ENCODE measurements at regions not wholly inside any gene's neighbourhood (a gene's known extent, or its start where the extent isn't known, plus 50 kb on each side); places are given as distances from the start of the nearest gene placed in this dataset.

GRCh38 chr1:244919320-244920282, 55.3 kb upstream of the HNRNPU start:
- Histone ChIP-seq H3K9me3 (ENCODE audit: severe bottlenecking) (no peaks in the 10 kb centered on the region), H3K27ac (ENCODE audit: poor library complexity, severe bottlenecking) (no peak overlapping the region), H3K27me3 (ENCODE audit: insufficient read depth, poor library complexity, severe bottlenecking) (peaks cover 3% of the 10 kb centered on the region), H3K36me3 (ENCODE audit: low read depth) (no peaks in the 10 kb centered on the region), H3K4me3 (ENCODE audit: severe bottlenecking) (no peak overlapping the region), H3K4me1 (ENCODE audit: insufficient read depth, poor library complexity, severe bottlenecking) (no peaks in the 10 kb centered on the region)
- ATAC-seq (ENCODE audit: low read depth) = no peak
- no peak for DNase-seq (ENCODE audit: low spot score)
- TF ChIP-seq, protein P1, sequence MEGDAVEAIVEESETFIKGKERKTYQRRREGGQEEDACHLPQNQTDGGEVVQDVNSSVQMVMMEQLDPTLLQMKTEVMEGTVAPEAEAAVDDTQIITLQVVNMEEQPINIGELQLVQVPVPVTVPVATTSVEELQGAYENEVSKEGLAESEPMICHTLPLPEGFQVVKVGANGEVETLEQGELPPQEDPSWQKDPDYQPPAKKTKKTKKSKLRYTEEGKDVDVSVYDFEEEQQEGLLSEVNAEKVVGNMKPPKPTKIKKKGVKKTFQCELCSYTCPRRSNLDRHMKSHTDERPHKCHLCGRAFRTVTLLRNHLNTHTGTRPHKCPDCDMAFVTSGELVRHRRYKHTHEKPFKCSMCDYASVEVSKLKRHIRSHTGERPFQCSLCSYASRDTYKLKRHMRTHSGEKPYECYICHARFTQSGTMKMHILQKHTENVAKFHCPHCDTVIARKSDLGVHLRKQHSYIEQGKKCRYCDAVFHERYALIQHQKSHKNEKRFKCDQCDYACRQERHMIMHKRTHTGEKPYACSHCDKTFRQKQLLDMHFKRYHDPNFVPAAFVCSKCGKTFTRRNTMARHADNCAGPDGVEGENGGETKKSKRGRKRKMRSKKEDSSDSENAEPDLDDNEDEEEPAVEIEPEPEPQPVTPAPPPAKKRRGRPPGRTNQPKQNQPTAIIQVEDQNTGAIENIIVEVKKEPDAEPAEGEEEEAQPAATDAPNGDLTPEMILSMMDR (IDR thresholded peaks at IDR 0.05; ENCODE audit: poor library complexity, severe bottlenecking) = no peak

DNA sequence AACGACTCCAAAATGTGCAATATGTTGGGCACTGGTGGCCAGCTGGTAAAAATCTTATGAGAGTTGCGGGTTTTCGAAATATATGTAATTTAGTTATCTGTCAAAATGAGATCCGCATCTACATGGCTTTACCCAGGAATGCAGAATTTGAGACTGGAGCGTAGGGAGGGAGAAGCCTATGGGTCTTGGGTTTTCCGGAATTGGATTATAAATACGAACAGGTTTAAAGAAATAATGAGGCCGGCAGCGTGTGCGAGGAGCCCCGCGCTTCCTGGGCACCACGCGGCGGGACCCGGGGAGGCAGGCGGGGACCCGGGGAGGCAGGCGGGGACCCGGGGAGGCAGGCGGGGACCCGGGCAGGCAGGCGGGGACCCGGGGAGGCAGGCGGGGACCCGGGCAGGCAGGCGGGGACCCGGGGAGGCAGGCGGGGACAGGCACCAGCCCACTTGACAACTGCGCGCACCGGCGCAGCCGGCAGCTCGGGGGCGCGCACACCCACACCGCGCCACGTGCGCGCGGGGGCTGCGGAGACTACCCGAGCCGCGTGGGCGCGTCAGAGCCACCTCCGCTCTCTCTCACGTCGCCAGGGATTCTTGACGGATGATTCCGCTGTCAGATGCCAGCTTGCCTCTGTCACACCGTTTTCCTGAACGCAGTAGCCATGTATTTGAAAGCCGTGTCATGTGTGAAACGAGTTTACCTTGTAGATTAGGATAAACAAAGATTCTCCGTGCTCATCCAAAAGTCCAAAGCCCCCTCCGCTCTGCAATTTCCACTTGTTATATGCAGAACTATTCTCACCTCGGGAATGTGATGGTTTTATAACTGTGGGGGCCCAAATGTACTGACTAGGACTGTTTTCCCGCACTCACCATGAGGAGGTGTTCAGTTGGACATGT, 54.3 kb upstream of the HNRNPU start:
- no peaks in the 10 kb centered on the region for H3K9me3 ChIP-seq (ENCODE audit: severe bottlenecking)
- H3K4me3 ChIP-seq (ENCODE audit: severe bottlenecking) = peak overlapping the region; percentile 26
- peak; percentile 40; the same call in 2 of the 3 replicates for ATAC-seq (ENCODE audit: low read depth)
- no peaks in the 10 kb centered on the region for H3K4me1 ChIP-seq (ENCODE audit: insufficient read depth, poor library complexity, severe bottlenecking)
- no peak for DNase-seq (ENCODE audit: low spot score)
- TF ChIP-seq, protein P1 (IDR thresholded peaks at IDR 0.05; ENCODE audit: poor library complexity, severe bottlenecking) = no peak
- no peaks in the 10 kb centered on the region for H3K36me3 ChIP-seq (ENCODE audit: low read depth)
- peaks cover 3% of the 10 kb centered on the region for H3K27me3 ChIP-seq (ENCODE audit: insufficient read depth, poor library complexity, severe bottlenecking)
- H3K27ac ChIP-seq (ENCODE audit: poor library complexity, severe bottlenecking) = no peak overlapping the region

DNA sequence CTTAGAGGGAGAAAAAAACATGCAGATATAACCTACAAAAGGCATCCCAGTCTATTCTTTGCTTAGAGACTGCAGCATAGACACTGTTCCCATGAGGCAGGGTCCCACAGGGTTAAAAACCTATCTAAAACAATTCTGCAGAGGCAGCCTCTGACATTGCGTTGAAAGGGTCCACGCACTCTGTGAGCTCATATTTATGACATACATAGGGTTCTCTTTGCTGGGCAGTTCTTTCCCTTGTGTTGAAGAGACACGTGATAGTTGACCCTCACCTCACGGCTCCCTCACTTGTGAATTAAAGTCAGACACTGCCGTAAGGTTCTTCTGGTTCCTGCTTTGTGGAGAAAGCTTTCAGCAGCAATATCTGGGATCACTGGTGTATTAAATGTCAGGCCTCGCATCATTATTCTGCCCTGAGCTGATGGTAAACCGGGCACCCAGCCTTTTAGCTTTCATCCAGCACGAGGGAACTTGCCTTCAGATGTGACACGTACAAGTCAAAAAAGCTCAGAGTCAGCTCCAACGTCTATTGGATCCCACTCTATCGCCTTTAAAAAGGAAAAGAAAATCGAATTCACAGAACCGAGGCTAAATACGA, 52.8 kb upstream of the HNRNPU start:
- TF ChIP-seq, protein P1 (IDR thresholded peaks at IDR 0.05; ENCODE audit: poor library complexity, severe bottlenecking) = no peak
- Histone ChIP-seq H3K27ac (ENCODE audit: poor library complexity, severe bottlenecking) (no peak overlapping the region), H3K4me3 (ENCODE audit: severe bottlenecking) (no peak overlapping the region), H3K36me3 (ENCODE audit: low read depth) (no peaks in the 10 kb centered on the region), H3K9me3 (ENCODE audit: severe bottlenecking) (no peaks in the 10 kb centered on the region), H3K4me1 (ENCODE audit: insufficient read depth, poor library complexity, severe bottlenecking) (no peaks in the 10 kb centered on the region), H3K27me3 (ENCODE audit: insufficient read depth, poor library complexity, severe bottlenecking) (peaks cover 3% of the 10 kb centered on the region)
- ATAC-seq (ENCODE audit: low read depth) = no peak
- no peak for DNase-seq (ENCODE audit: low spot score)

- H3K36me3 ChIP-seq (ENCODE audit: low read depth) = no peaks in the 10 kb centered on the region
- TF ChIP-seq, protein P1 (IDR thresholded peaks at IDR 0.05; ENCODE audit: poor library complexity, severe bottlenecking) = no peak
- no peaks in the 10 kb centered on the region for H3K9me3 ChIP-seq (ENCODE audit: severe bottlenecking)
- no peak overlapping the region for H3K27ac ChIP-seq (ENCODE audit: poor library complexity, severe bottlenecking)
- no peak for ATAC-seq (ENCODE audit: low read depth)
- H3K4me1 ChIP-seq (ENCODE audit: insufficient read depth, poor library complexity, severe bottlenecking) = no peaks in the 10 kb centered on the region
- peaks cover 3% of the 10 kb centered on the region for H3K27me3 ChIP-seq (ENCODE audit: insufficient read depth, poor library complexity, severe bottlenecking)
- no peak for DNase-seq (ENCODE audit: low spot score)
- no peak overlapping the region for H3K4me3 ChIP-seq (ENCODE audit: severe bottlenecking)
Measured at GRCh38 chr1:244915736-244916135, 51.4 kb upstream of the HNRNPU start.

Measured in RWPE2 (cell line).